ENCODE measurements at regions not wholly inside any gene's neighbourhood (a gene's known extent, or its start where the extent isn't known, plus 50 kb on each side); places are given as distances from the start of the nearest gene placed in this dataset.

GRCh38 chr2:220811115-220811514, 761.0 kb downstream of the EPHA4 start:
- Histone ChIP-seq H3K4me1 (replicated peaks in 1 of 2) (no peaks in the 10 kb centered on the region), H3K27ac (no peak overlapping the region), H3K36me3 (replicated peaks in 1 of 2) (no peaks in the 10 kb centered on the region), H3K9me3 (replicated peaks in 1 of 3) (no peaks in the 10 kb centered on the region), H3K4me3 (no peak overlapping the region), H3K27me3 (no peaks in the 10 kb centered on the region)
- intact Hi-C loops (cut with DNase I): no loop called here
- DNase-seq: no peak
- TF ChIP-seq POLR2A (IDR thresholded peaks at IDR 0.05): no peak
- TF ChIP-seq, protein P1, sequence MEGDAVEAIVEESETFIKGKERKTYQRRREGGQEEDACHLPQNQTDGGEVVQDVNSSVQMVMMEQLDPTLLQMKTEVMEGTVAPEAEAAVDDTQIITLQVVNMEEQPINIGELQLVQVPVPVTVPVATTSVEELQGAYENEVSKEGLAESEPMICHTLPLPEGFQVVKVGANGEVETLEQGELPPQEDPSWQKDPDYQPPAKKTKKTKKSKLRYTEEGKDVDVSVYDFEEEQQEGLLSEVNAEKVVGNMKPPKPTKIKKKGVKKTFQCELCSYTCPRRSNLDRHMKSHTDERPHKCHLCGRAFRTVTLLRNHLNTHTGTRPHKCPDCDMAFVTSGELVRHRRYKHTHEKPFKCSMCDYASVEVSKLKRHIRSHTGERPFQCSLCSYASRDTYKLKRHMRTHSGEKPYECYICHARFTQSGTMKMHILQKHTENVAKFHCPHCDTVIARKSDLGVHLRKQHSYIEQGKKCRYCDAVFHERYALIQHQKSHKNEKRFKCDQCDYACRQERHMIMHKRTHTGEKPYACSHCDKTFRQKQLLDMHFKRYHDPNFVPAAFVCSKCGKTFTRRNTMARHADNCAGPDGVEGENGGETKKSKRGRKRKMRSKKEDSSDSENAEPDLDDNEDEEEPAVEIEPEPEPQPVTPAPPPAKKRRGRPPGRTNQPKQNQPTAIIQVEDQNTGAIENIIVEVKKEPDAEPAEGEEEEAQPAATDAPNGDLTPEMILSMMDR (IDR thresholded peaks at IDR 0.05): no peak
- WGBS, 4 donors: 34 to 45% (median 41%) methylated on average over 1 of the region's 1 CpG

GRCh38 chr2:220811952-220812570, 760.0 kb downstream of the EPHA4 start:
- H3K4me3 ChIP-seq: no peak overlapping the region
- no peaks in the 10 kb centered on the region for H3K36me3 ChIP-seq (replicated peaks in 1 of 2)
- 31 to 54% (median 51%) methylated on average over 1 of the region's 1 CpG for WGBS, 4 donors
- TF ChIP-seq POLR2A (IDR thresholded peaks at IDR 0.05): no peak
- TF ChIP-seq, protein P1 (IDR thresholded peaks at IDR 0.05): no peak
- no peaks in the 10 kb centered on the region for H3K4me1 ChIP-seq (replicated peaks in 1 of 2)
- H3K9me3 ChIP-seq (replicated peaks in 1 of 3): no peaks in the 10 kb centered on the region
- DNase-seq: no peak
- intact Hi-C loops (cut with DNase I): no loop called here
- no peaks in the 10 kb centered on the region for H3K27me3 ChIP-seq
- H3K27ac ChIP-seq: no peak overlapping the region

DNA sequence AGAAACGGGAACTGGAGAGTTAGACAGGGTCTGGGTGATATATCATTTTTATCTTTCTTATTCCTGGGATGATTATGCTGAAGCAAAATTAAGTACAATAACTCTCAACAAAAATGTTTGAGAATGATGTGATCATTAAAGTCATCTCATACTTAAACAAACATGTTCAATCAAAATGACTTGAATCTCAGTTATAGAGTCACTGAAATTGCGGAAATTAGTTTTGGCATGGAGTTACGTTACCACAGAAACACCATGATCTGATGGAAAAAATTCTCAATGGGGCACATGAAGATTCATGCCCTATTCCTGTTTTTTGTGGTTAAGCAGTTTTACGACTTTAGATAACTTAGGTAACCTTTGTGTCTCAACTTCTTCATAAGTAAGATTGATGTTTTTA, 757.7 kb downstream of the EPHA4 start:
- TF ChIP-seq POLR2A (IDR thresholded peaks at IDR 0.05): no peak
- TF ChIP-seq, protein P1 (IDR thresholded peaks at IDR 0.05): no peak
- H3K36me3 ChIP-seq (replicated peaks in 1 of 2): no peaks in the 10 kb centered on the region
- no peak overlapping the region for H3K4me3 ChIP-seq
- no peaks in the 10 kb centered on the region for H3K9me3 ChIP-seq (replicated peaks in 1 of 3)
- H3K27me3 ChIP-seq: no peaks in the 10 kb centered on the region
- H3K27ac ChIP-seq: no peak overlapping the region
- no peaks in the 10 kb centered on the region for H3K4me1 ChIP-seq (replicated peaks in 1 of 2)
- no peak for DNase-seq
- intact Hi-C loops (cut with DNase I): no loop called here
- WGBS, 4 donors: 63 to 79% (median 64%) methylated on average over 4 of the region's 4 CpGs

- Histone ChIP-seq H3K36me3 (replicated peaks in 1 of 2) (no peaks in the 10 kb centered on the region), H3K4me3 (no peak overlapping the region), H3K9me3 (replicated peaks in 1 of 3) (no peaks in the 10 kb centered on the region), H3K27ac (no peak overlapping the region), H3K4me1 (replicated peaks in 1 of 2) (no peaks in the 10 kb centered on the region), H3K27me3 (no peaks in the 10 kb centered on the region)
- DNase-seq: no peak
- intact Hi-C loops (cut with DNase I): no loop called here
- TF ChIP-seq, protein P1 (IDR thresholded peaks at IDR 0.05): no peak
- TF ChIP-seq POLR2A (IDR thresholded peaks at IDR 0.05): no peak
- WGBS, 4 donors: 89 to 96% (median 91%) methylated on average over 2 of the region's 2 CpGs
Observed at GRCh38 chr2:220815698-220816097, 756.4 kb downstream of the EPHA4 start.
